ENCODE measurements at regions not wholly inside any gene's neighbourhood (a gene's known extent, or its start where the extent isn't known, plus 50 kb on each side); places are given as distances from the start of the nearest gene placed in this dataset.

DNA sequence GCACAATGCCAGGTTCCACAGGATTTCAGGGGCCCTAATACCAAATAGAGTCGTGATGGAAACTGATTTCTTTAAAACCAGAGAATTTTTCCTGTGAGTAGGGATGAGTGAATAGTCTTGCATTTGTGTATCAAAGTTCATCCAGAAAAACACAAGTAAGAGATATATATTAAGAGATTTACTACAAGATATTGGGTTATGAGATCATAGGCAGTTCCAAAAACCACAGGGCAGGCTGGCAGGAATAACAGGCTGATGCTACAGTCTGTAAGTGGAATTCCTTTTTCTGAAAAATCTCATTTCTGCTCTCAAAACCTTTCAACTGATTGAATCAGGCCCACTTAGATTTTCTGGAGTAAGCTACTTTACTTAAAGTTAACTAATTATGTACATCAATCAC is 1756.2 kb upstream of the SEL1L start (continued):
- TF ChIP-seq, protein P1, sequence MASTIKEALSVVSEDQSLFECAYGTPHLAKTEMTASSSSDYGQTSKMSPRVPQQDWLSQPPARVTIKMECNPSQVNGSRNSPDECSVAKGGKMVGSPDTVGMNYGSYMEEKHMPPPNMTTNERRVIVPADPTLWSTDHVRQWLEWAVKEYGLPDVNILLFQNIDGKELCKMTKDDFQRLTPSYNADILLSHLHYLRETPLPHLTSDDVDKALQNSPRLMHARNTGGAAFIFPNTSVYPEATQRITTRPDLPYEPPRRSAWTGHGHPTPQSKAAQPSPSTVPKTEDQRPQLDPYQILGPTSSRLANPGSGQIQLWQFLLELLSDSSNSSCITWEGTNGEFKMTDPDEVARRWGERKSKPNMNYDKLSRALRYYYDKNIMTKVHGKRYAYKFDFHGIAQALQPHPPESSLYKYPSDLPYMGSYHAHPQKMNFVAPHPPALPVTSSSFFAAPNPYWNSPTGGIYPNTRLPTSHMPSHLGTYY (CRISPR knock-in tag; IDR thresholded peaks at IDR 0.05) = no peak
- TF ChIP-seq TCF7 (CRISPR knock-in tag; IDR thresholded peaks at IDR 0.05; ENCODE audit: low read depth) = no peak

GRCh38 chr14:83290447-83290846 is 1756.8 kb upstream of the SEL1L start:
- no peaks in the 10 kb centered on the region for H3K36me3 Mint-ChIP-seq
- ATAC-seq (no peak), DNase-seq (ENCODE audit: low spot score) (no peak)
- POLR2A ChIA-PET = no interaction called here
- H3K4me1 Mint-ChIP-seq = no peaks in the 10 kb centered on the region
- H3K27ac Mint-ChIP-seq = no peak overlapping the region
- H3K9me3 Mint-ChIP-seq = no peaks in the 10 kb centered on the region
- H3K4me3 Mint-ChIP-seq = no peak overlapping the region
- no peaks in the 10 kb centered on the region for H3K27me3 Mint-ChIP-seq (ENCODE audit: low read depth)
- TF ChIP-seq, protein P2, sequence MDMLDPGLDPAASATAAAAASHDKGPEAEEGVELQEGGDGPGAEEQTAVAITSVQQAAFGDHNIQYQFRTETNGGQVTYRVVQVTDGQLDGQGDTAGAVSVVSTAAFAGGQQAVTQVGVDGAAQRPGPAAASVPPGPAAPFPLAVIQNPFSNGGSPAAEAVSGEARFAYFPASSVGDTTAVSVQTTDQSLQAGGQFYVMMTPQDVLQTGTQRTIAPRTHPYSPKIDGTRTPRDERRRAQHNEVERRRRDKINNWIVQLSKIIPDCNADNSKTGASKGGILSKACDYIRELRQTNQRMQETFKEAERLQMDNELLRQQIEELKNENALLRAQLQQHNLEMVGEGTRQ (CRISPR knock-in tag; IDR thresholded peaks at IDR 0.05) = no peak
- TF ChIP-seq MYBL2 (CRISPR knock-in tag; IDR thresholded peaks at IDR 0.05) = no peak
- TF ChIP-seq TCF7 (CRISPR knock-in tag; IDR thresholded peaks at IDR 0.05; ENCODE audit: low read depth) = no peak
- TF ChIP-seq, protein P3, sequence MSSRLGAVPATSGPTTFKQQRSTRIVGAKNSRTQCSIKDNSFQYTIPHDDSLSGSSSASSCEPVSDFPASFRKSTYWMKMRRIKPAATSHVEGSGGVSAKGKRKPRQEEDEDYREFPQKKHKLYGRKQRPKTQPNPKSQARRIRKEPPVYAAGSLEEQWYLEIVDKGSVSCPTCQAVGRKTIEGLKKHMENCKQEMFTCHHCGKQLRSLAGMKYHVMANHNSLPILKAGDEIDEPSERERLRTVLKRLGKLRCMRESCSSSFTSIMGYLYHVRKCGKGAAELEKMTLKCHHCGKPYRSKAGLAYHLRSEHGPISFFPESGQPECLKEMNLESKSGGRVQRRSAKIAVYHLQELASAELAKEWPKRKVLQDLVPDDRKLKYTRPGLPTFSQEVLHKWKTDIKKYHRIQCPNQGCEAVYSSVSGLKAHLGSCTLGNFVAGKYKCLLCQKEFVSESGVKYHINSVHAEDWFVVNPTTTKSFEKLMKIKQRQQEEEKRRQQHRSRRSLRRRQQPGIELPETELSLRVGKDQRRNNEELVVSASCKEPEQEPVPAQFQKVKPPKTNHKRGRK (CRISPR knock-in tag; IDR thresholded peaks at IDR 0.05; ENCODE audit: borderline replicate concordance) = no peak
- TF ChIP-seq, protein P4, sequence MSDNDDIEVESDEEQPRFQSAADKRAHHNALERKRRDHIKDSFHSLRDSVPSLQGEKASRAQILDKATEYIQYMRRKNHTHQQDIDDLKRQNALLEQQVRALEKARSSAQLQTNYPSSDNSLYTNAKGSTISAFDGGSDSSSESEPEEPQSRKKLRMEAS (CRISPR knock-in tag; IDR thresholded peaks at IDR 0.05) = no peak
- TF ChIP-seq ZNF232 (CRISPR knock-in tag; IDR thresholded peaks at IDR 0.05) = no peak
- TF ChIP-seq JAZF1 (CRISPR knock-in tag; IDR thresholded peaks at IDR 0.05) = no peak
- no peak for TF ChIP-seq CBFB (CRISPR knock-in tag; IDR thresholded peaks at IDR 0.05; ENCODE audit: low read depth)
- TF ChIP-seq E2F5 (CRISPR knock-in tag; IDR thresholded peaks at IDR 0.05) = no peak
- TF ChIP-seq HMGA2 (CRISPR knock-in tag; IDR thresholded peaks at IDR 0.05) = no peak
- TF ChIP-seq RORB (CRISPR knock-in tag; IDR thresholded peaks at IDR 0.05) = no peak
- no peak for TF ChIP-seq SMAD4 (CRISPR knock-in tag; IDR thresholded peaks at IDR 0.05)
- CTCF ChIA-PET = no interaction called here

DNA sequence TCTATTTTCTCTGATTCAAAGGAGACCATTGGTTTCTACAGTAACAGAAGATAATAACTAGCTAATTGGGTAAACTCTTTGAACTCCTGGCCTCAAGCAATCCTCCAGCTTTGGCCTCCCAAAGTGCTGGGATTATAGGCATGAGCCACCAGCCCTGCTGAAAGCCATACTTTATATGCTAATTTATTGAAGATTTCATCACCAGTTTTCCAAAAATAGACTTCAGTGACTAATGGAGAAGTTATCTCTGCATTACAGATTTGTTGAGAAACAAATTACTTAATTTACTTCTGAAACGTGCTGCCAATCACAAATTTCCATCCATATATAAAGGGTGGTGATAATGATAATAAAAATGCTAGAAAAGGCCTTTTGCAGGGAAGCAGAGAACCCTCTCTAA is 1758.1 kb upstream of the SEL1L start:
- Mint-ChIP-seq H3K9me3 (no peaks in the 10 kb centered on the region), H3K36me3 (no peaks in the 10 kb centered on the region), H3K27me3 (ENCODE audit: low read depth) (no peaks in the 10 kb centered on the region), H3K4me3 (no peak overlapping the region), H3K4me1 (no peaks in the 10 kb centered on the region), H3K27ac (no peak overlapping the region)
- CTCF ChIA-PET = no interaction called here
- ATAC-seq (no peak), DNase-seq (ENCODE audit: low spot score) (no peak)
- TF ChIP-seq, protein P5, sequence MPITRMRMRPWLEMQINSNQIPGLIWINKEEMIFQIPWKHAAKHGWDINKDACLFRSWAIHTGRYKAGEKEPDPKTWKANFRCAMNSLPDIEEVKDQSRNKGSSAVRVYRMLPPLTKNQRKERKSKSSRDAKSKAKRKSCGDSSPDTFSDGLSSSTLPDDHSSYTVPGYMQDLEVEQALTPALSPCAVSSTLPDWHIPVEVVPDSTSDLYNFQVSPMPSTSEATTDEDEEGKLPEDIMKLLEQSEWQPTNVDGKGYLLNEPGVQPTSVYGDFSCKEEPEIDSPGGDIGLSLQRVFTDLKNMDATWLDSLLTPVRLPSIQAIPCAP (CRISPR knock-in tag; IDR thresholded peaks at IDR 0.05) = no peak
- TF ChIP-seq NFE2L1 (CRISPR knock-in tag; IDR thresholded peaks at IDR 0.05) (no peak), TP53 (CRISPR knock-in tag; IDR thresholded peaks at IDR 0.05) (no peak), JUN (CRISPR knock-in tag; IDR thresholded peaks at IDR 0.05) (no peak), ZNF425 (CRISPR knock-in tag; conservative IDR thresholded peaks at IDR 0.05) (no peak), ZNF532 (CRISPR knock-in tag; IDR thresholded peaks at IDR 0.05; ENCODE audit: borderline replicate concordance) (no peak), ETV6 (CRISPR knock-in tag; IDR thresholded peaks at IDR 0.05) (no peak), ZMAT4 (CRISPR knock-in tag; IDR thresholded peaks at IDR 0.05) (no peak), CREB1 (CRISPR knock-in tag; IDR thresholded peaks at IDR 0.05) (no peak)
- POLR2A ChIA-PET = no interaction called here

All from WTC11 (cell line).